ENCODE measurements at regions not wholly inside any gene's neighbourhood (a gene's known extent, or its start where the extent isn't known, plus 50 kb on each side); places are given as distances from the start of the nearest gene placed in this dataset.
"Not testable (repeated sequence)": the region's sequence is repeated elsewhere in the genome, so short reads cannot be mapped to it uniquely, and the experiment has no call there.

- H4K91ac ChIP-seq (replicated peaks; ENCODE audit: insufficient read length, low read length); H4K8ac ChIP-seq (ENCODE audit: extremely low read depth, insufficient read depth, low read length); H3K4me3 ChIP-seq (ENCODE audit: extremely low read depth in 1 of 4, insufficient read depth in 2 of 4, low read depth in 3 of 4, low read length in 4 of 4); H3K79me2 ChIP-seq (ENCODE audit: control insufficient read depth in 1 of 2, insufficient read depth in 2 of 2, low read length in 2 of 2); H3K79me1 ChIP-seq (ENCODE audit: low read depth, low read length); H4K20me1 ChIP-seq (replicated peaks in 1 of 2; ENCODE audit: control insufficient read depth in 1 of 2, insufficient read depth in 2 of 2, low read length in 2 of 2); H2BK20ac ChIP-seq (ENCODE audit: low read length); DNase-seq (ENCODE audit: low read depth in 1 of 2, low spot score in 2 of 2); H2AK5ac ChIP-seq (ENCODE audit: low read depth, low read length); H4K5ac ChIP-seq (ENCODE audit: insufficient read length, low read depth, low read length); FAIRE-seq; H3K9ac ChIP-seq (replicated peaks in 1 of 4; ENCODE audit: extremely low read depth in 1 of 4, low read depth in 3 of 4, low read length in 3 of 4); H3K36me3 ChIP-seq (ENCODE audit: control insufficient read depth in 2 of 4, insufficient read depth in 4 of 4, low read length in 3 of 4); H2BK120ac ChIP-seq (replicated peaks; ENCODE audit: low read depth, low read length); H3K27ac ChIP-seq (ENCODE audit: low read depth, low read length); H3K4me1 ChIP-seq (replicated peaks in 1 of 4; ENCODE audit: control insufficient read depth in 3 of 4, insufficient read depth in 4 of 4, low read length in 3 of 4); H3K4me2 ChIP-seq (ENCODE audit: insufficient read depth in 1 of 2, low read depth in 2 of 2, low read length in 2 of 2); H3K9me3 ChIP-seq (ENCODE audit: insufficient read depth in 2 of 2, low read depth in 1 of 2, low read length in 1 of 2); H3K23me2 ChIP-seq (ENCODE audit: low read depth, low read length); H3K23ac ChIP-seq (ENCODE audit: insufficient read length); H3K27me3 ChIP-seq (replicated peaks in 1 of 4; ENCODE audit: control insufficient read depth in 3 of 4, extremely low read depth in 1 of 4, insufficient read depth in 3 of 4, low read length in 3 of 4); H3K4ac ChIP-seq (replicated peaks; ENCODE audit: insufficient read length, low read depth, low read length); POLR2A ChIA-PET (ENCODE audit: partially characterized antibody); H3K56ac ChIP-seq (replicated peaks; ENCODE audit: insufficient read length, low read depth, low read length); H3K18ac ChIP-seq (ENCODE audit: extremely low read depth, low read length); H3K14ac ChIP-seq (ENCODE audit: insufficient read length); H2BK15ac ChIP-seq (ENCODE audit: low read length): not testable (repeated sequence)
- peak overlapping the region; percentile 92 for H2AFZ ChIP-seq (ENCODE audit: low read length)
- H2BK5ac ChIP-seq (ENCODE audit: low read depth, low read length) = 0 out of 2 replicates have a peak overlapping the region, but pooled peaks have one; percentile 22
- peak overlapping the region; percentile 12; the same call in 1 of the 2 replicates for H2BK12ac ChIP-seq (ENCODE audit: low read depth, low read length)
- CTCF ChIA-PET (ENCODE audit: partially characterized antibody) = interaction anchor here (0.7 to 1.4 kb wide), 4 partner anchors 8 to 698 kb away, joined by 3 to 5 read pairs (median 4); no protein-coding TSS in a partner anchor
- WGBS, 2 experiments (ENCODE audit: extremely low coverage in 1 of 2, insufficient coverage in 1 of 2, insufficient read length in 1 of 2, insufficient replicate concordance in 2 of 2, low coverage in 1 of 2, low lambda C conversion rate in 2 of 2, missing lambda C conversion rate in 1 of 2) = 90% methylated on average over 3 of the region's 3 CpGs; no CpG with 5 or more reads in 1 of the 2 experiments
These were observed 170.4 kb downstream of the SEC23A start for GRCh38 chr14:38932653-38933000.

Data from H1 (cell line).